SK-N-MC (cell line): ENCODE measurements at regions not wholly inside any gene's neighbourhood (a gene's known extent, or its start where the extent isn't known, plus 50 kb on each side); places are given as distances from the start of the nearest gene placed in this dataset.

ENCODE experiments used
- EZH2 ChIP-seq: fragments of 200-600 bp; sonication (generic); IDR thresholded peaks from one replicate; pipeline ENCODE4 v1.6.1; 2017; ENCODE audit warnings: antibody characterized with exemption
- FOXP2 ChIP-seq: optimal IDR thresholded peaks from 2 replicates; pipeline ENCODE3; 2011; ENCODE audit warnings: mild to moderate bottlenecking, moderate library complexity; ENCODE audit not compliant: insufficient read depth; ENCODE audit errors: extremely low read length, control extremely low read depth
- POLR2AphosphoS5 ChIP-seq: IDR thresholded peaks from 2 replicates; pipeline ENCODE4 v1.6.1; 2012; ENCODE audit warnings: mild to moderate bottlenecking, low read depth, low read length, borderline replicate concordance

- TF ChIP-seq FOXP2 (no peak), POLR2AphosphoS5 (no peak), EZH2 (no peak)
Observed at GRCh38 chr2:52668724-52669123, 1098.9 kb upstream of the CHAC2 start.
